Glomerular endothelial cell (primary cell): ENCODE measurements at regions not wholly inside any gene's neighbourhood (a gene's known extent, or its start where the extent isn't known, plus 50 kb on each side); places are given as distances from the start of the nearest gene placed in this dataset.
"Not testable (repeated sequence)": the region's sequence is repeated elsewhere in the genome, so short reads cannot be mapped to it uniquely, and the experiment has no call there.

Experiments used
- DNase-seq: peaks from one replicate; pipeline ENCODE4 v3.0.0-alpha.2; 2011; ENCODE audit warnings: low read depth, low spot score; ENCODE audit errors: extremely low read depth

DNA sequence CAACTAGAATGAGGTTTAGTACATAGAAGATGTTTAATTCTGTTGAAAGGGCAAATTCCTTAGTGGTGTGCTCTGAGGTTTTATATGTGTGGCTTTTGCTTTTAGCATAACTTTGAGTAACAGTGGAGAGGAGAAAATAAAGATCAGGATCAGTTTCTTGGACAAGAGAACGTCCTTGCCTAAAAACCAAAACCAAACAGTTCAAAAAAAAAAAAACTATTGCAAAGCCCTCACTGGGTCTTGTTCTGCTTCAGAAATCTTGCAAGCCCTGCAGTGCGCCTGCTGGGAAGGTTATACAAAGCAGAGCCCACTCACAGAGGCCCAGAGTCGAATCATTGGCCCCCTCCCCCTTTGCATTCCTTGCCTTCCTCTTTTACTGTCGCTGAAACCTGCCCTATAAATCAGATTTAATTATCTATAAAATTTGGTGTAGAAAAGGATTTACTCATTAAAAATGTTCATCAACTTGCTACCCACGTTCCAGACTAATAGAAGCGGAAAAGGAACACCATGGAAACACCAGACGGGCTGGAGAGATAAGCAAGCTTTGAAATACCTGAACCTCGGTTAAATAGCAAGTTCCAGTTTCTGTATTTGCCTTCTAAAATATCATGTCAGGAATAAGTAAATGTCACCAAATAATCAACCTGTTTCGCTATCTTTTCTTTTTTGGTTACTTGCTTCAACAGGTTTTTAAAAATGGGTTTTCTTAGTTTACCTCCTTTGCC lies 201.6 kb upstream of the PTBP2 start:
- DNase-seq = no peak

DNA sequence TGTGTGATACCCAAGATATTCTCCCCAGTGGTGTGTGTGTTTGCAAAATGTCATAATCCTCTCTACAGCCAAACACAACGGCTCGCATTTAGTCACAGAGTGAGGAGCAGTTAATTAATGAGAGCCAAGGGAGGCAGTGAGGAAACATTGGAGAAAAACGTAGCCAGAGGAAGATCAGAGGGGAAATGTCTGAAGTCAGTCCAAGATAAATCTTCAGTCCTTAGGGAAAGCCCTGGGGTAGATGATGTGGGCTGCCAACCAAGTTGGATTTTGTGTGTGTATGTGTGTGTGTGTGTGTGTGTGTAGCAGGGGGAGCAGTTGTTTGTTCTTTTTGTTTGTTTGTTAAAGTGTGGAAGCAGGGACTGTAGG lies 201.0 kb upstream of the PTBP2 start:
- DNase-seq = no peak

GRCh38 chr1:96521010-96521409 lies 200.6 kb upstream of the PTBP2 start:
- DNase-seq = no peak

- no peak for DNase-seq
Observed at GRCh38 chr1:96521994-96522760, 199.4 kb upstream of the PTBP2 start.

GRCh38 chr1:96522927-96523326 lies 198.7 kb upstream of the PTBP2 start:
- no peak for DNase-seq

- no peak for DNase-seq
Observed at GRCh38 chr1:96524100-96524499, 197.5 kb upstream of the PTBP2 start.

- DNase-seq = no peak
Observed at GRCh38 chr1:96525657-96526557, 195.7 kb upstream of the PTBP2 start.

- DNase-seq = not testable (repeated sequence)
Observed at GRCh38 chr1:96528672-96529071, 192.9 kb upstream of the PTBP2 start.

DNA sequence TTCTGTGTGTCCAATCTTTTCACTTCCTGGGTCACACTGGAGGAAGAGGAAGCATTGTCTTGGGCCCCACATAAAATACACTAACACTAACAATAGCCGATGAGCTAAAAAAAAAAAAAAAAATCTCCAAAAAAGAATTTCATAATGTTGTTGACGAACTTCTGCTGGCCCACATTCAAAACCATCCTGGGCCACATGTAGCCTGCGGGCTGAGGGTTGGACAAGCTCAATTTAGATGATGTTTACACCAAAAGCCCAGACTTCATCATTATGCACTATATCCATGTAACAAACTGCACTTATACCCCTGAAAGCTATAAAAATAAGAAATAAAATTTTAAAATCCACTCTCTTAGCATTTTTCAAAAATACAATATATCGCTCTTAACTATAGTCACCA lies 187.8 kb upstream of the PTBP2 start:
- DNase-seq = no peak

DNA sequence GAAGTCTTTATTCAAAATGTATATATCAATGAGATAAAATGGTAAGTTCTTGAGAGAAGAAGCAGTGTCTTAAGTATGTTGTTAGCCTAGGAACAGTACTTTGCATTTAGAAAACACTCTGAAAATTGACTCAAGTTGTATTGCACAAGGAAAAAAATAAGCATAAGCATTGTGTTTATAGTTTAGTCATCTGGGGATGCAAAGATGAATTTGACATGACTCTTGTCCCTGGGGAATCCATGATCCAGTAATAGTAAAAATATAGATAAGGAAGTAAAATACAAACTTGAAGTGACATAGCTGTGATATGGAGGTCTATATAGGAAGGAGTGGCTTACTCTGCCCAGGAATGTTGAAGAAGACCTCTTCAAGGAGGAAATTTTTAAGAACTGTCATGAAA lies 185.0 kb upstream of the PTBP2 start:
- DNase-seq = no peak

GRCh38 chr1:96538111-96538641 lies 183.4 kb upstream of the PTBP2 start:
- no peak for DNase-seq

DNA sequence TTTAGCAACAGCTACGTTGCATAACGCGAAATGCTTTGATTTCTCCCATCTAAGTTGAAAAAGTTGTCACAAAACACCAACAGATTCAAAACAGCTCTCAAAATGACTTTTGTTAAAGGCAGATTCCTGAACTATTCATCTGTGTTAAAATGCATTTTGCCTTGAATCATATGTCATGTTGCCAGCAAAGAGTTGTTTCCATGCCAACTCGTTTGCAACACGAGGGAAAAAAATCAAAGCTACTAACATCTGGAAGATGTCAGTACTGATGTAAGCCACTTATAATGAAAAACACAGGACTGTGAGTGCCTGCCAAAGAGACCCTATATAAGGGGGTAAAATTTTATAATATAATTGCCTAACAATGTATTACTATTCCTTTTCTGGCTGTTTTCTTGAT lies 182.7 kb upstream of the PTBP2 start:
- no peak for DNase-seq

- DNase-seq = no peak
Observed at GRCh38 chr1:96541491-96541890, 180.1 kb upstream of the PTBP2 start.

GRCh38 chr1:96544051-96544830 lies 177.3 kb upstream of the PTBP2 start:
- DNase-seq = no peak

- DNase-seq = no peak
Observed at GRCh38 chr1:96544831-96545221, 176.8 kb upstream of the PTBP2 start.

GRCh38 chr1:96545935-96546656 lies 175.5 kb upstream of the PTBP2 start:
- no peak for DNase-seq

GRCh38 chr1:96550061-96550460 lies 171.5 kb upstream of the PTBP2 start:
- no peak for DNase-seq

GRCh38 chr1:96552451-96552850 lies 169.1 kb upstream of the PTBP2 start:
- no peak for DNase-seq

DNA sequence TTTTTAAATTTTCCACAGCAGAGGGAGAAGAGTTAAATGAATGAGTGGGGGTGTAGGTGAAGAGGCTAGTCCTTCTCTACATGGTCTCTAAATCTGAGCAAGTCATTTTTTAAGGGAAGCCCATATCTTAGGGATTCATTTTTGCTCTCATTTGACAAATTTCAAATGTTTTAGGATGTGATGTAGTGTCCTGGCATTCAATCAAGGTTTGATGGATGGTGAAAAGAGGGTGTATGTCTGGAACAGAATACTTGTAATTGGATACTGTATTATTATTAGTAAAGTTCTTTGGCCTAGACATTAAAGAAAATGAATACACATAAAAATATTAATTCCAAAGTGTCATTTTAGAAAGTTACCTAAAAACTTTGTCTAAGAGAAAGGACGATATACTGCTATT lies 167.8 kb upstream of the PTBP2 start:
- no peak for DNase-seq

GRCh38 chr1:96554364-96554763 lies 167.2 kb upstream of the PTBP2 start:
- DNase-seq = no peak
